Lung (tissue), 11 donors: ENCODE measurements at regions not wholly inside any gene's neighbourhood (a gene's known extent, or its start where the extent isn't known, plus 50 kb on each side); places are given as distances from the start of the nearest gene placed in this dataset.

ENCODE experiments used
- ATAC-seq: fragments of 200-7000 bp; cut with Tn5 transposase; one replicate; pipeline ENCODE4 v1.9.1; 2020; ENCODE audit warnings: moderate number of reproducible peaks; ENCODE audit not compliant: insufficient read depth, low FRiP score
- DNase-seq, 3 donors: peaks; one replicate each; pipeline ENCODE4 v3.0.0-alpha.2; 2013 to 2017
- H3K27ac ChIP-seq, 2 donors: one replicate each; pipeline ENCODE4 v1.5.1; 2013; ENCODE audit warnings: mild to moderate bottlenecking in 2 of 2, moderate library complexity in 2 of 2, control low read depth in 1 of 2, inconsistent platforms in 1 of 2, low read depth in 1 of 2, low read length in 1 of 2
- H3K27me3 ChIP-seq, 3 donors: one replicate each; pipeline ENCODE4 v1.5.1; 2013; ENCODE audit warnings: low read length in 2 of 3; ENCODE audit not compliant: control insufficient read depth in 3 of 3, insufficient read depth in 3 of 3
- H3K36me3 ChIP-seq, 4 donors: one replicate each; pipeline ENCODE4 v1.5.1; 2013; ENCODE audit warnings: low read length in 4 of 4, mild to moderate bottlenecking in 1 of 4, moderate library complexity in 1 of 4; ENCODE audit not compliant: control insufficient read depth in 4 of 4, insufficient read depth in 4 of 4
- H3K4me1 ChIP-seq, 5 donors: one replicate each; pipeline ENCODE4 v1.5.1; 2013; ENCODE audit warnings: low read length in 5 of 5, mild to moderate bottlenecking in 2 of 5, moderate library complexity in 1 of 5; ENCODE audit not compliant: control insufficient read depth in 5 of 5, insufficient read depth in 5 of 5
- H3K4me3 ChIP-seq: one replicate; pipeline ENCODE4 v1.5.1; 2013; ENCODE audit warnings: mild to moderate bottlenecking, control low read depth, moderate library complexity
- H3K9ac ChIP-seq, 2 donors: one replicate each; pipeline ENCODE4 v1.5.1; 2013; ENCODE audit warnings: low read length in 2 of 2, control low read depth in 1 of 2; ENCODE audit not compliant: insufficient read depth in 1 of 2
- H3K9me3 ChIP-seq, 4 donors: one replicate each; pipeline ENCODE4 v1.5.1; 2013; ENCODE audit warnings: low read length in 3 of 4, mild to moderate bottlenecking in 1 of 4, moderate library complexity in 1 of 4; ENCODE audit not compliant: control insufficient read depth in 4 of 4, insufficient read depth in 3 of 4
- WGBS, 2 donors: extraction: QIAGEN DNeasy Blood & Tissue Kit; methylation state at CpG; one replicate each; pipeline ENCODE4 v1.1.7; 2013; 5-methylcytosine and 5-hydroxymethylcytosine counted together
- TF ChIP-seq, protein P1 (sequence below): IDR thresholded peaks from 2 replicates; pipeline ENCODE4 v1.5.1; 2012; ENCODE audit warnings: mild to moderate bottlenecking; ENCODE audit errors: control extremely low read depth, extremely low read depth
- donor health status: control.
- donor health status: control.
- donor health status: Bipolar disorder and iron deficiency.
- donor health status: healthy.
- donor health status: DM: yes; HTN: yes; CAD: no.

DNA sequence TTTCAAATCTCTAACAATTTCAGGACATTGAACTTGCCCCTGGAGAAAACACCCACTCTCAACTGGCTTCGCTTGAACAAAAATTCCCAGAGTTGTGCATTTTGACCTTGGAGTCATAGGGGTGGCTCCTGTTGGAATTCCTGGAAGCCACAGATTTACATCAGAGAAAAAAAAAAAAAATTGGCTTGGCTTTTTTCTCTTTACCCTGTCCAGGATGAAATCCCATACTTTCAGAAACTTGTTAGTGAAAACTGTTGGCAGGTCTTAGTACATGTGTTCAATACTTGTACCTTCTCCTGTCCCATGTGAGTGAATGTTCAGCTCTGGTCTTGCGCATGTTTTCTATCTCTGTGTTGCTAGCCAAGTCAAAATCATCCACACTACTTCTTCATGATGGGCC, 228.8 kb downstream of the TGFB2 start:
- Histone ChIP-seq H3K4me3 (no peak overlapping the region), H3K27ac (no peak overlapping the region), H3K36me3 (no peaks in the 10 kb centered on the region), H3K27me3 (no peaks in the 10 kb centered on the region), H3K9ac (no peak overlapping the region), H3K4me1 (peaks cover 0 to 6% (median 0%) of the 10 kb centered on the region in 5 donors), H3K9me3 (no peaks in the 10 kb centered on the region)
- WGBS, 2 donors, result 85 to 92% methylated on average over 2 of the region's 2 CpGs
- ATAC-seq (no peak), DNase-seq (no peak)
- TF ChIP-seq, protein P1, sequence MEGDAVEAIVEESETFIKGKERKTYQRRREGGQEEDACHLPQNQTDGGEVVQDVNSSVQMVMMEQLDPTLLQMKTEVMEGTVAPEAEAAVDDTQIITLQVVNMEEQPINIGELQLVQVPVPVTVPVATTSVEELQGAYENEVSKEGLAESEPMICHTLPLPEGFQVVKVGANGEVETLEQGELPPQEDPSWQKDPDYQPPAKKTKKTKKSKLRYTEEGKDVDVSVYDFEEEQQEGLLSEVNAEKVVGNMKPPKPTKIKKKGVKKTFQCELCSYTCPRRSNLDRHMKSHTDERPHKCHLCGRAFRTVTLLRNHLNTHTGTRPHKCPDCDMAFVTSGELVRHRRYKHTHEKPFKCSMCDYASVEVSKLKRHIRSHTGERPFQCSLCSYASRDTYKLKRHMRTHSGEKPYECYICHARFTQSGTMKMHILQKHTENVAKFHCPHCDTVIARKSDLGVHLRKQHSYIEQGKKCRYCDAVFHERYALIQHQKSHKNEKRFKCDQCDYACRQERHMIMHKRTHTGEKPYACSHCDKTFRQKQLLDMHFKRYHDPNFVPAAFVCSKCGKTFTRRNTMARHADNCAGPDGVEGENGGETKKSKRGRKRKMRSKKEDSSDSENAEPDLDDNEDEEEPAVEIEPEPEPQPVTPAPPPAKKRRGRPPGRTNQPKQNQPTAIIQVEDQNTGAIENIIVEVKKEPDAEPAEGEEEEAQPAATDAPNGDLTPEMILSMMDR, result no peak

DNA sequence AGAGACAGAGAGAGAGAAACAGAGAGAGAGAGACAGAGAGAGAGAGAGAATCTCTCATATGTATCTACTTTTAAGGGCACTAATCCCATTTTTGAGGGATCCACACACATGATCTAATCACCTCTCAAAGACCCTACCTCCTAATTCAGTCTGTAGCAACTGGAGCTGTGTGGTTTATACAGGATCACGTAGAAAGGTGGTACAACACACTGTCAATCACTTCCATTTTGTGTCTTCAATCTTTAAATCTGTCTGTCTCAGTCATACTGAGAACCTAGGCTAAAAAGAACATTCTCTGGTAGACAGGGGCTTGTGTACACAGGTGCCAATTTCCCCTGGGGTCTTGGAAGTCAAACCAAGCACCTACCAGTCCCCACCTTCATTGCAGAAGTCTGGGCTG, 229.9 kb downstream of the TGFB2 start:
- TF ChIP-seq, protein P1, result no peak
- whole genome bisulfite sequencing, 2 donors, result 81 to 88% methylated on average over 1 of the region's 1 CpG

DNA sequence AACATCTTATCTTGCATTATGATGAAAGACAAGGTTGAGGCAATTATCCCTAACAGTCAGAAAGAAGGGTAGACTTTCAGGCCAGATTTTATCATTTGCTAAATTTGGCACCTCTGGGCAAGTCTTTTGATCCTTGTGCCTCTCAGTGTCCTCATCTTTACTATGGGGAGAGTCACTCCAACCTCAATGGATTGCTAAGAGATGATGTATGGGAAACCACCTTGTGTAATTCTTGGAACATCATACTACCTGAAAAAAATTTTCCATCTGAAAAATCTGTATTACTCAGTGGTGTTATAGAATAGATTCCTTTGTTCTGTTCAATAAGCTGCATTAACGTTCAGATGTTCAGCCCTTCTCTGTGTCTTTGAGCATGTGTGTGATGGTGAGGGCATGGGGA, 230.7 kb downstream of the TGFB2 start:
- no peak overlapping the region for H3K4me3 ChIP-seq
- H3K9ac ChIP-seq, result no peak overlapping the region
- peaks cover 0 to 6% (median 0%) of the 10 kb centered on the region in 5 donors for H3K4me1 ChIP-seq
- 77 to 79% methylated on average over 1 of the region's 1 CpG for WGBS, 2 donors
- DNase-seq, result no peak
- no peaks in the 10 kb centered on the region for H3K36me3 ChIP-seq
- H3K27ac ChIP-seq, result no peak overlapping the region
- no peaks in the 10 kb centered on the region for H3K9me3 ChIP-seq
- H3K27me3 ChIP-seq, result no peaks in the 10 kb centered on the region
- ATAC-seq, result no peak
- TF ChIP-seq, protein P1, result no peak

More for the DNA sequence above, 229.9 kb downstream of the TGFB2 start:
- DNase-seq, result no peak
- no peak for ATAC-seq
- Histone ChIP-seq H3K27me3 (no peaks in the 10 kb centered on the region), H3K27ac (no peak overlapping the region), H3K36me3 (no peaks in the 10 kb centered on the region), H3K9me3 (no peaks in the 10 kb centered on the region), H3K9ac (no peak overlapping the region), H3K4me1 (peaks cover 0 to 6% (median 0%) of the 10 kb centered on the region in 5 donors), H3K4me3 (no peak overlapping the region)

DNA sequence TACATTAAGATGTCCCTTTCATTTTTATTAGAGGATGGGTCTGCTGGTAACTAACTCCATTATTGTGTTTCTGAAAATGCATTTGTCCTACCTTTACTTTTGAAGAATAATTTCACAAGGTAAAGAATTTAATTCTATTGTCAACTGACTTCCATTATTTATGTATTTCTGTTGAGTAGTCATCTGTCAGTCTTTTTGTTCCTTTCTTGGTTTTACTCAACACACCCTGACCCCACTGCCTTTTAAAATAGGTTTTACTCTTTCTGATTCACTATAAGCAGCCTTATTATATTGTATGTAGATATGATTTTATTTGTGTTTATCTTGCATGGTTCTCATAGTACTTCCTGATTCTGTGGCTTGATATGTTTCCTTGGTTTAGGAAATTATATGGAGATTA, 237.5 kb downstream of the TGFB2 start:
- Histone ChIP-seq H3K27me3 (no peaks in the 10 kb centered on the region), H3K4me3 (no peak overlapping the region), H3K27ac (no peak overlapping the region), H3K9ac (no peak overlapping the region), H3K36me3 (no peaks in the 10 kb centered on the region), H3K4me1 (peaks cover 0 to 11% (median under 1%) of the 10 kb centered on the region in 5 donors), H3K9me3 (peaks cover 0 to 6% (median 0%) of the 10 kb centered on the region in 4 donors)
- ATAC-seq (no peak), DNase-seq (no peak)
- TF ChIP-seq, protein P1, result no peak
